ENCODE measurements at regions not wholly inside any gene's neighbourhood (a gene's known extent, or its start where the extent isn't known, plus 50 kb on each side); places are given as distances from the start of the nearest gene placed in this dataset.
A peak's percentile ranks its signal among the peaks of the same experiment; 100 is the strongest.

DNA sequence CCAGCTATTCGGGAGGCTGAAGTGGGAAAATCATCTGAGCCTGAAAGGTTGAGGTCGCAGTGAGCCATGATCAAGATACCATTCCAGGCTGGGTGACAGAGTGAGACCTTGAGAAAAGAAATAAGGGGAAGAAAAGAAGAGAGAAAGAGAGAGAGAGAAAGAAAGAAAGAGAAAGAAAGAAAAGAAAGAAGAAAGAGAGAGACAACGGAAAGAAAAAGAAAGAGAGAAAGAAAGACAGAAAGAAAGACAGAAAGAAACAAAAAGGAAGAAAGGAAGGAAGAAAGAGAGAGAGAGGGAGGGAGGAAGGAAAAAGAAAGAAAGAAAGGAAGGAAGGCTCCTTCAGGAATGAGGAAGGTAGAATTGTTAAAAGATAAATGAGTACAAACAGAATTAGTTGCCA lies 84.5 kb downstream of the RPL22L1 start:
- H3K27ac ChIP-seq = no peak overlapping the region
- DNase-seq (ENCODE audit: low read depth, low spot score) = no peak

DNA sequence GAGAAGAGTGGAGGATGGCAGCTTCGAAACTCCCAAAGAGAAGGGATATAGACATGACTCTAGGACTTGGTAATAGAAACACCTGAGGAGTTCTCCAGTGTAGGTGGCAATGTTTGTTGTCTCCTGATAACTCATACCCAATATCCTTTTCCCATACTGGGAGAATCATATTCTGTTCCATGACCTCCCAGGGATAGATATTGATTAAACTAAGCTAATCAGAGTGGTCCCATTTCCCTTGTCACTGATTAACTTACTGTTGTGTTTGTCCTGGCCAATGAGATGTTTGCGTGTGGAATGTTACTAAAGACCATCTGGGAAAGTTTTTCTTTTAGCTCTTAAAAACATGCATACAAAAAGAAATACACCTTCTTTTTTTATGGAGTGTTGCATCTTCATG lies 85.6 kb downstream of the RPL22L1 start:
- no peak for DNase-seq (ENCODE audit: low read depth, low spot score)
- no peak overlapping the region for H3K27ac ChIP-seq

GRCh38 chr3:170780955-170781354 lies 89.0 kb downstream of the RPL22L1 start:
- DNase-seq (ENCODE audit: low read depth, low spot score) = peak; percentile 33
- no peak overlapping the region for H3K27ac ChIP-seq

DNA sequence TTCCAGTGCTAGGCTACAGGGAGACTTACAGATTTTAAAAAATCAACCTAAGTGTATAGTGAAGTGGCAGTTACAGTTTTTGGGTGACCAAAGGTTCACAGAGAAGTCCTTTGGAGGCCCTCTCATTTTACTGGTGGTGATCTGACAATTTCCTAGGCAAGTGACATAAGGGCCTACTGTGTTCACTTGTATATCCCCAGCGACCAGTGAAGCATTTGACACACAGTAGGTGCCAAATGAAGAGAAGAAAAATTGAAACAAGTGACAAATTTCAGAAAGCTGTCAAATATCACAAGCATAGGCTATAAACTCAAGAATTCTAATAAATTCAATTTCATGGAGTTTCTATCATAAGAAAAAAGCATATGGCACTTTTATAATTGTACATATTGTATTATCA lies 89.5 kb downstream of the RPL22L1 start:
- no peak for DNase-seq (ENCODE audit: low read depth, low spot score)

GRCh38 chr3:170778240-170779217 lies 91.5 kb downstream of the RPL22L1 start:
- H3K27ac ChIP-seq = no peak overlapping the region

More for the DNA sequence above, 89.5 kb downstream of the RPL22L1 start:
- no peak overlapping the region for H3K27ac ChIP-seq

GRCh38 chr3:170777564-170777926 lies 92.5 kb downstream of the RPL22L1 start:
- no peak overlapping the region for H3K27ac ChIP-seq
- no peak for DNase-seq (ENCODE audit: low read depth, low spot score)

More at GRCh38 chr3:170778240-170779217, 91.5 kb downstream of the RPL22L1 start:
- no peak for DNase-seq (ENCODE audit: low read depth, low spot score)

GRCh38 chr3:170776887-170777563 lies 93.0 kb downstream of the RPL22L1 start:
- no peak for DNase-seq (ENCODE audit: low read depth, low spot score)
- H3K27ac ChIP-seq = no peak overlapping the region

DNA sequence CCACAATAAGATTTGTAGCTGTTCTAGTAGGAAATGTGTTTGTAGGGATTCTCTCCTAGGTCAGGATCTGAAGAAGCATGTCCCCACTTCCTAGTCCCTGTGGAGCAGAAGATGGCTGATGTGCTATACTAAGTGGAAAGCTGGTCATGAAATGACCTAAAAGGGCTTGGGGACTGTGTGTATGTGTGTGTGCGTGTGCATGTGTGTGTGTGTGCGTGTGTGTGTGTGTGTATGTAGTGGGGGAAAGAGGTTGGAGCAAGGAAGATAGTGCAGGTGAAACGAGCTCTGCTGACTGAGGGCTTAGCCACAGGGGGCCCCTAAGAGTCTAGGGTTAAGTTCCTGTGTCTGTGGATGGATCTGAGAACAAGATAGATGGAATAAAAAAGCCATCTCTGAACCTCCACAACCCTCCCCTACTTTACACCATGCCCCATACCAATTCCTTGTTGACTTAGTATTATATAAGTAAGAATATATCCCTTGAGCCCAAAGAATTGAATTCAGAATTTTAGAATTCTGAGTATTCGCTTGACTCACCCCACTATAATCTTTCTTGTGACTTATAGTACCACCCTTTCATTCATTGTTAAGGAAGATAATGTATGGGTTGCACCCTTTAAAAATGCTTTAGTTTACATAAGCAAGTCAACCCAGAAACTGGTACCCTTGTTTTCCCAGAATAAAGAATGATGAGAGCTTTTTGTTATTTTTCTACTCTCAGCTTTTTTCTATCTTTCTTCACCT lies 96.1 kb downstream of the RPL22L1 start:
- no peak for DNase-seq (ENCODE audit: low read depth, low spot score)
- no peak overlapping the region for H3K27ac ChIP-seq

DNA sequence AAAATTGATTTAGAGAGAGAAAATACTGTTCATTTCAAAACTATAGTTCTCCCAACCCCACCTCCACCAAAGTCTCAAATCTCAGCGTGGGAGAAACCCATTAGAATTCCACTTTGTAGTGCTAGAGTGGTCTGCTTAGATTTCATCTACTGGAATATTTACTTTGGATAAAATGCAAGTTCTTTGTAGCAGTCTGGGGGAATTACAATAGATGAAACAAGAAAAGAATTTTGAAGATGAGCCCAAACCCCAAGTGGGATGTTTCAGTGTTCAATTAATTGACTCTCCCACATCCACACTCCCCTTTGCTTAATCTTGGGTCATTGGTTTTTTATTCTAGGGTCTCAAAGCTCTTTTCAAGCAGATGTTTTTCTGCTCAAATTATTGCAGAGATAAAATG lies 97.8 kb downstream of the RPL22L1 start:
- no peak overlapping the region for H3K27ac ChIP-seq
- no peak for DNase-seq (ENCODE audit: low read depth, low spot score)

- no peak for DNase-seq (ENCODE audit: low read depth, low spot score)
- H3K27ac ChIP-seq = no peak overlapping the region
These were observed 101.6 kb downstream of the RPL22L1 start for GRCh38 chr3:170768334-170768801.

GRCh38 chr3:170767576-170767941 lies 102.4 kb downstream of the RPL22L1 start:
- DNase-seq (ENCODE audit: low read depth, low spot score) = no peak

GRCh38 chr3:170766823-170767575 lies 103.0 kb downstream of the RPL22L1 start:
- DNase-seq (ENCODE audit: low read depth, low spot score) = no peak
- H3K27ac ChIP-seq = no peak overlapping the region

More at GRCh38 chr3:170767576-170767941, 102.4 kb downstream of the RPL22L1 start:
- H3K27ac ChIP-seq = no peak overlapping the region

DNA sequence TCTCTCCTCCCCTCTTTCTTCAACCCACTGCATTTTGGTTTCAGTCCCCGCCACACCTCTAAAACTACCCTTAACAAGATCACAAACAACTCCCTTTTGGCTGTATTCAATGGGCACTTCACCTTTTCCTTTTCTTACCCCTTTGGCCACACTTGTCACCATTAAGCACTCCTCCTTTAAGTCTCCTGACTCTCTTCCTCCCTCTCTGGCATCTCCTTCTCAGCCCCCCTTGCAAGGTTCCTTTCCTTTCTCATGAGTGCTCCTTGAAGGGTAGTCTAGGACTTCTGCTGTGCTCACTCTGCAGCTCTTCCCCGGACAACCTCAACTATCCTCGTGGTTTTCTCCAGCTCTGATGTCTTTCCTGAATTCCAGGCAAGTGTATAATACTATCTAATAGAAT lies 103.7 kb downstream of the RPL22L1 start:
- DNase-seq (ENCODE audit: low read depth, low spot score) = no peak
- no peak overlapping the region for H3K27ac ChIP-seq

GRCh38 chr3:170765419-170766078 lies 104.4 kb downstream of the RPL22L1 start:
- no peak overlapping the region for H3K27ac ChIP-seq

GRCh38 chr3:170764017-170764416 lies 106.0 kb downstream of the RPL22L1 start:
- DNase-seq (ENCODE audit: low read depth, low spot score) = no peak
- no peak overlapping the region for H3K27ac ChIP-seq

More at GRCh38 chr3:170765419-170766078, 104.4 kb downstream of the RPL22L1 start:
- DNase-seq (ENCODE audit: low read depth, low spot score) = no peak

DNA sequence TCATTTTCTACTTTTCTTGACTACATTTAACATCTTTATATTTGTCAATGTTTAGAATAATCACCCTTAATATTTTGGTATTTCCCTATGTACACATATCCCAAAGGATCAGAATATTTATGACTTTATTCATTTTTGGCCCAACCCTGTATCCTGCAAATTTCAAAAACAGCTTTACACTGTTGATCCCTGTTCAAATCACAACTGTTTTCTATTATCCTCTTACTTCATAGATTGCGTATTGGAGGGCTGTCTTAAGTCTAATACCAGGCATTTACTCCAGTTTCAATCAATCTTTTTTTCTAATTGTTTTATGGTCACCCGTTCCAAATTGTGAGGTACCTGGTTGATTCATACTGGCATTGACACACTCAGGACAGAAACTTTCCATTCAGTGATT lies 107.9 kb downstream of the RPL22L1 start:
- H3K27ac ChIP-seq = no peak overlapping the region

DNA sequence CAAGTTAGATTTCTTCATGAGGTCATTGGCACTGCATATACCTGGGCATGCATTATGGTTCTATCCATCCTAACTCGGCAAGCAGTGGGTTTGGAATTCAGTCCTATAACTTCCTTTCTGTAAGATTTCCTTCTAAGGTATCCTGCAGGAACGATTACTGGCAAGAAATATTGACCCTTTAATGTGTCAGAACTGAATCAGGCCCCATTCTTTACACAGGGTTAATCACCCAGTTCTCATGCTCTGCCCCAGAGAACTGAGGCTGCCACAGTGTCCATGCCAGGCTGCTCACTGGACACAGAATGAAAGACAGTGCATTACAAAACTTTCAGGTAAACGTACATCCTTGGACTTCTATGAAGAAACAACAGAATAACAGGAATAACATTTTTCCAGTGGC lies 108.9 kb downstream of the RPL22L1 start:
- no peak for DNase-seq (ENCODE audit: low read depth, low spot score)
- peak overlapping the region; percentile 4 for H3K27ac ChIP-seq

More for the DNA sequence above, 107.9 kb downstream of the RPL22L1 start:
- no peak for DNase-seq (ENCODE audit: low read depth, low spot score)

GRCh38 chr3:170760174-170760526 lies 109.8 kb downstream of the RPL22L1 start:
- H3K27ac ChIP-seq = peak overlapping the region; percentile 4

DNA sequence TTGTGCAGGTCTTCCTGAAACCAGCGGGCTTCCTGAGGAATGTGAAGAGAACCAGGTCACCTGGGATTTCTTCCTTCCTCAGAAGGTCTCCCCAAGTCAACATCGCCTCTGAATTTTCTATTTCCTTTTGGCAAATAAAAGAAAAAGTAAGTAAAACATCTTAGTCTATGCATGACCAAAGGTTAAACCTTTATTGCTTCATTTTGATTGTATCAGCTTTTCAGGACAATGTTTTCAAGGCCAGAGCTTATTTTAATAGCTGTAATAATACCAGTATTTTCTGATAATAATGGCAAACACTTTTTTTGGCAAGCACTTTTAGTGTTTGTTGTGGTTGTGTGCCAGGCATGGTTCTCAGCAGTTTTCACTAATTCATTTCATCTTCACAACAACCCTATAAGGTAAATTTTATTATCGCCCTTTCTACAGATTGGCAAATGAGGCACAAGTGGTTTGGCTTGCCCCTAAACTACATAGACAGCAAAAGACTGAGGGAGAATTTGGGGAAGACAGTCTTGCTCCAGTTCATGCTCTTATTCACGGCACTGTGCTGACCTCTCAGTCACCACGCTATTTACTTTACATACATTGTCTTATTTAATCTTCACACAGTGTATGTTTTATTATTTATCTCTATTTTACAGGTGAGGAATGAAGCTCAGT lies 110.4 kb downstream of the RPL22L1 start:
- no peak for DNase-seq (ENCODE audit: low read depth, low spot score)
- H3K27ac ChIP-seq = no peak overlapping the region

More at GRCh38 chr3:170760174-170760526, 109.8 kb downstream of the RPL22L1 start:
- no peak for DNase-seq (ENCODE audit: low read depth, low spot score)

Measured in epithelial cell of prostate (primary cell).